HG03108 (cell line): ENCODE measurements at regions not wholly inside any gene's neighbourhood (a gene's known extent, or its start where the extent isn't known, plus 50 kb on each side); places are given as distances from the start of the nearest gene placed in this dataset.
"Not testable (repeated sequence)": the region's sequence is repeated elsewhere in the genome, so short reads cannot be mapped to it uniquely, and the experiment has no call there.

Experiments
- ATAC-seq: cut with Tn5 transposase; IDR thresholded peaks from one replicate; pipeline ENCODE4 v1.9.1; 2021; ENCODE audit warnings: moderate library complexity; ENCODE audit not compliant: unreplicated experiment

DNA sequence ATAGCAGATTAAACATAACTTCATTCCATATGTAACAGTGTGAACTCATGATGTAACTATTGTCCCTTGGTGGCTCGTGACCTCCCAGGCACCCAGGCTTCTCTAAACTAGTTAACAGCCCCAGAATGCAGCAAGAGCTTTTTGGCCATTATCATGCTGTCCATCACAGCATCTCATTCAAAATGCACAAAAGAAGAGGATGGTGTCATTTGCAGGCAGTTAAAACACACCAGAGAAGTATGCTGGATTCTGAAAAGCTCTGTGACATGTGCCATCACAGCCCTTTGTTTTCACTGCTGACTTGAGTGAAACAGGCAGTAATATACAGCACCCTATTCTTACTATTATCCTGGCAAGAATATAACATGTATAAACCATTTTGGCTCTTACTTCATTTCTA is 117.6 kb upstream of the CHMP2B start:
- ATAC-seq = no peak

GRCh38 chr3:87101861-87102625 is 111.1 kb upstream of the VGLL3 start:
- ATAC-seq = no peak

GRCh38 chr3:87097733-87098132 is 106.8 kb upstream of the VGLL3 start:
- ATAC-seq = not testable (repeated sequence)

GRCh38 chr3:87090631-87091030 is 99.7 kb upstream of the VGLL3 start:
- ATAC-seq = no peak

DNA sequence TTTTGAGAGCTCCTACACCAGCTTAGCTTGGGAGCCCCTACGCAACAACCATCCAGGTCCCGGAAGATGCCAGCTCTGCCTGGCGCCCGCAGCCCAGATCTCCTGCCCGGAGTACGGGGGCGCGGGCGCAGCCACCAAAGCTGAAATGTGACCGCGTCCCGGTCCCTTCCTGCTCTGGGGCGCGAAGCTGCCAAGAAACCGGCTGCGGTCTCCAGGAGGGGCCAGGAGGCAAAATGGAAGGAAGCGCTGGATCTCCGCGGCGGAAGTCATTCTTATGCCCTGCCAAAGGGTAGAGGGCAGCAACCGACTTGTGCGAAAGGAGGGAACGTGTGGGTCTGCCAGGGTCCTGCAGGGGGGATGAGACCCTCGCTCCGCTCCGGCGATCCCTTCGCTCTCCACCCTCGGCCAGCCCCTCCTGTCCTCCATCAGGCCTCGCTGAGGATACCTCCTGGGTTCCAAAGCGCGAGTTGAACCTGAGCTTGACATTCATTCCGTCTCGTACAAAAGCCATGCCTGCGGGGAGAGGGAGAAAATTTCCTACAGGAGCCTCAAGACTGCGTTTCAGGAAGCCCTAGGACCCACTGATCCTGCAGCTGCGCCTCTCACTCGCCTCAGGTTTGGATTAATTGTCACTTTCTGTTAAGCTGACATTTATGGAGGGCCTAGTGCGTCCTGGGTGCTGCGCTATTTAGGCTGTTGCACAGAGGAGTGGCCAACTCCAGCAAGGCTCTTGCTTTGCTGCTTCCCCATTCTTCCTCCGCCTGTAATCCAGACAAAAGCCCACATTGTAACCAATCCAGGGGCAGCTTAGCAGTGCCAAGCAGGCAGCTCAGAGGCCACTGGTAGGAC is 98.3 kb upstream of the VGLL3 start:
- peak; percentile 69 for ATAC-seq

DNA sequence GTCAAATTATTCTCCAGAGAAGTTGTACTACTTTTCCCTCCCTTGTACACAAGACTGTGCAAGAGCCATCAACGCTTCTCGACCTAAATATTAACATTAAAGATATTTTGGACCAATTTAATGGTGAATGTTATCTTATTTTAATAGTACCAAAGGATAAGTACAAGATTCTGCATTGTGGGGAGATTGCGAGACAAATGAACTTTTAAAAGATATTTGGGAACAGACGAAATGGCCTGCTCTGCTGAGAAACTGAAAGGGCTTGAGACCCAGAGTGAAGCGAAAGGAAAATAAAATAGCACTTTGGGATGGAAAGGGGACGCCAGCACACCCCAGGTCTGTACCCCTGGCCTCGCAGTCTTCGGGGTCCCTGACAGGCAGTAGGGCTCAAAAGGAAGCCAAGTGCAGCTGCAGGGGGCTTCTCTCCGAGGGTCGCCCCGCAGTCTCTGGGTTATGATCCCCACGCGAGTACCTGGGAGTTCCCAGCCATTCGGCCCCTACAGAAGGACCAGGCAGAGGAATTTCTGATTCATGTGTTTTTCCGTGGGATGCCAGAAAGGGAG is 97.6 kb upstream of the VGLL3 start:
- no peak for ATAC-seq

DNA sequence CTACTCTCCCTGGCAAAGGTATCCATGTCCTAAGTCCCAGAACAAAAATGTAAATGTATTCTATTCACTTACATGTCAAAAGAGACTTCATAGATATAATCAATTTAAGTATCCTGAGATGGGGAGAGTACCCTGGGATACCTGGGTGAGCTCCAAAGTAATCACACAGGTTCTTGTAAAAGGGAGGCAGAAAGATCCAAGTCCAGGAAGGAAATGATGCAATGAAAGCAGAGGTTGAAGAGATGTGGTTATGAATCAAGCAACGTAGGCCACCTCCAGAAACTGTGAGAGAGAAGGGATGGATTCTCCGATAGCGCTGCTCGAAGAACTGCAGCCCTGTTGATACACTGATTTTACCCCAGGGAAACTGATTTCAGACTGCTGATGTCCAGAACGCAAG is 93.9 kb upstream of the VGLL3 start:
- ATAC-seq = no peak

GRCh38 chr3:87082796-87083440 is 92.0 kb upstream of the VGLL3 start:
- ATAC-seq = peak; percentile 68

DNA sequence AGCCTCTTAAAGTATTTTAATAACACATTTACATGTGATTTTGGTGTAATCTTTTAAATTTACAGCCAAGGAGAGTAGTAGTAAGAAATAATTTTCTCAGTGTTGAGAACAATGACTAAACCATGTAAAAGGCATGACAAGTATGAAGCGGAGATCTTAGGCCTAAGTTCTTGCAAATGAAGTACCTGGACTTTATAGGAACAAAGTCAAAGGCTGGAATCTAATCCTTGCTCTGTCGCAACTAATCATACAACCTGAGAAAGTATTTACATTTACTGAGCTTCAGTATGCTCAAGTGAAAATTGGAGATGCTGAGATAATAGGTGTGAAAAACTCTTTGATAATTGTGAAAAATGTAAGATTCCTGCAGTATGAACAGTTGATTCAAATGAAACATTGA is 86.4 kb upstream of the VGLL3 start:
- no peak for ATAC-seq

DNA sequence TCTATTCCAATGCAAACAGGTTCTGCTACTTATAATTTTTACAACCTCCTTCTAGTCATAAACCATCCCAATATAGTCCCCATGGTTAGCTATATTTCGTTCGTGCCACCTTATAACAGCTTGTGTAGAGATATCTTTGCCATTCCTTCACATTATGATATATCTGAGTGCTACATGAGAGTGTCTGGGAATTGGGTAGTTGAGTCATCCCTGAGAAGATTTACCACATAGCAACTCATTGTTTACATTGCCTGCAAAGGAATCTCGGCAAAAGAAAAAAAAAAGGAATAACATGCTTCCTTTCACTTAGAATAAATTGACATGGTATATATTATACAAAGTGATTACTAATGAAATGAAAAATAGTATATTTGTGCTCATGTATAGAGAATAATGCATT is 86.0 kb upstream of the VGLL3 start:
- no peak for ATAC-seq

GRCh38 chr3:87073496-87074145 is 82.7 kb upstream of the VGLL3 start:
- no peak for ATAC-seq

DNA sequence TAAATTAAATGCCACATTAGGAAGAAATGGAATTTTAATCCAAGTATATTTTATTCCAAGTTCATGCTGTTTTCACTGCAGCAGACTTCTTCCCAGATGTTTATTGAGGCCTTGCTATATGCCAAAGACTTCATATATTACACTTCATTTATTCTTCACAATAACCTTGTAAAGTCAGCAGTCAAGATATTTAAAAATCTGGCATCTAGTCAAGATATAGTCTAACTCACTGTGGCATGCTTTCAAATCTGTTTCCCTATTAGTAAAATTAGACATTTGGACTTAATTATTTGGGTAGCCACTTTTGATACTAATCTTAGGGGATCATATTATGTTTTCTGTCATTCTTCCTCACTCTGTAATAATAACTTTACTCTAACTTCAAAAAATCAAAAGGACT is 81.5 kb upstream of the VGLL3 start:
- no peak for ATAC-seq

DNA sequence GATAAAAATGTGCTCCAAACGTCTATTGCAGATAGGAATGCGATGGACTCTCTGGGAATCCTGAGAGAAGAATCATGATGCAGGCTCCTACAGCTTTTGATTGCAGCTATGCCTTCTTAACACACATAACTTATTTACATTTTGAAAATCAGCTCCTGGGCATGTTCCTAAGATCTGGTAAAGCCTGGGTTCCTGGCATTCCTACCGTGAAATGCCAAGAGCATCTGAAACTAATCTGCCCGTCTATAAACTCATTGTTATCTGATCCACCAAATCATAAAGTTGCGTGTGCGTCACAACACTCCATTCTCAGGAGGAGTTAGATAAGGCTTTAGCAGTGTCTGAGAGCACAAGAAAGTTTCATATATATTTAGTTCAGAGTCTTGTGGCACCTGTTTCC is 79.0 kb upstream of the VGLL3 start:
- ATAC-seq = no peak

DNA sequence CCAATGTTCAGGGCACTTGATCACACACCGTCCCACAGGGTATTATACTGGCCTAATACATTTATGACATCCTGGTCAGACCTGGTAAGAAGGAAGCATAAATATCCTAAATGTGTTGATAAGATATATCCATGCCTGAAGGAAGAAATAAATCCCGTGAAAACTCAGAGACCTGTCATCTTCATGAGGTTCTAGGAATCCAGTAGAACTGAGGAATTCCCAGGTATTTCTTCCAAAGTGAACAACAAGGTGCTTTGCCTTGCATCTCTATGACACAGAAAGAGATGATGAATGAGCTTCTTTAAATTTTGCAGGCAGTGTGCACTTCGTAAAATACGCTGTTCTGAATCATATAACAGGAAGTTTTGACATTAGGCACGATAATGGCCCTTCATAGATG is 78.1 kb upstream of the VGLL3 start:
- no peak for ATAC-seq

DNA sequence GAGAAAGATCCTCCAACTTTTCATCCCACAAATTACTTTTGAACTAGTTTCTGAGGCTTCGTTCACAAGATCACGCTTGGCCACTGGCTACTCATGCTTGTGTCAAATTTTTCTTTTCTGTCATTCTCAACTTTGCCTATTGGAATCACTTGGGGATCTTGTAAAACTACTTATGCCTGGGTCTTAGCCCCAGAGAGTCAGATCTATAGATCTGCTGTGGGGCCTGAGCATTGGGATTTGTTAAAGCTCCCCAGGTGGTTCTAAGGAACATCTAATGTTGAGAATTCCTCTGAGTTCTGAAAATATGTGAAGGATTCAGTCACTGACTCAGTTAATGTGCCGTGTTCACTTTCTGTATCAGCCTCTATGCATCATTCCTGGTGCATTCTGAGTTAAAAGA is 71.7 kb upstream of the VGLL3 start:
- no peak for ATAC-seq

GRCh38 chr3:87057474-87057873 is 66.5 kb upstream of the VGLL3 start:
- ATAC-seq = no peak

DNA sequence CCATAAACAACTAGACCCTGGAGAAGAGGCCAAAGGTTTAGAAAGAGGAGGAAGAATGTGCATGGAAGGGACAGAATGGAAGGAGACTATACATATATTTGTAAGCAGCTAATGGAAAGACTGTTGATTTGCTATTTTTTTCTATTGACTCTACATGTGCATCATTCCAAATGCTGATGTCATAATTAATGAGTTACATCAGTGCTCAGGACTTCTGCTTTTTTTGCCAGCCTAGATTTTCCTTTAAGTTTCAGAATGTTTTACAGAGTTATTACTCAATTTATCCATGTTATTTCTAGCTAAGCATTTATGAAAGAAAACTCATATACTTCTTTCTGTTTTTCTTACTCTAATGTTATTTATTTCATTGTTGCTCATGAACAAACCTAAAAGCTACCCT is 62.6 kb upstream of the VGLL3 start:
- ATAC-seq = no peak

- ATAC-seq = no peak
Observed at GRCh38 chr3:87052499-87053260, 61.7 kb upstream of the VGLL3 start.

- no peak for ATAC-seq
Observed at GRCh38 chr3:87047852-87048251, 56.9 kb upstream of the VGLL3 start.

- no peak for ATAC-seq
Observed at GRCh38 chr3:87046241-87046640, 55.3 kb upstream of the VGLL3 start.
